ENCODE measurements at regions not wholly inside any gene's neighbourhood (a gene's known extent, or its start where the extent isn't known, plus 50 kb on each side); places are given as distances from the start of the nearest gene placed in this dataset.
A peak's percentile ranks its signal among the peaks of the same experiment; 100 is the strongest.

DNA sequence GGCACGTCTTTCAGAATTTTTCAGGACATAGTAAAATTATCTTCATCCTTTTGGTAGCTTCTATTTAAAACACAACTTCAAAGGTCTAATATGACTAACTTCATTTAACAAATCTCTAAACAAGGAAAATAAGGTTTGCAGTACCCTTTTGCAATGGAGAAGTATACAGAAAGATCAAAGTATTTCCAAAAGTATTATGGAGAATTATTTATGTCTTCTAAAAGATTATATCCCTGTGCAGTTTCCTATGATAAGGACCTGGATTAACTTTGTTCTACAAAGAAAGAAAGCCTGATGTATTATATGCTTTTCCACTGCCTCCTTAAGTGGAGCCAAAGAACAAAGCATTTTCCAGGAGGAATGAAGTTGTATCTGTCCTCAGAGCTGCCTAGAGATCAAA lies 353.0 kb upstream of the RUNX1 start:
- no peak for TF ChIP-seq CTCF (IDR thresholded peaks at IDR 0.05; ENCODE audit: borderline replicate concordance)
- no peak overlapping the region for H3K4me3 ChIP-seq
- H3K4me1 ChIP-seq: no peaks in the 10 kb centered on the region
- H3K27ac ChIP-seq (replicated peaks): no peak overlapping the region
- no peak for DNase-seq
- H3K36me3 ChIP-seq: no peaks in the 10 kb centered on the region
- H3K27me3 ChIP-seq (ENCODE audit: low read depth): peaks cover 69% of the 10 kb centered on the region
- intact Hi-C loops (cut with micrococcal nuclease): no loop called here
- H3K9me3 ChIP-seq (replicated peaks): no peaks in the 10 kb centered on the region

- H3K27me3 ChIP-seq (ENCODE audit: low read depth): peaks cover 69% of the 10 kb centered on the region
- H3K4me3 ChIP-seq: no peak overlapping the region
- H3K9me3 ChIP-seq (replicated peaks): no peaks in the 10 kb centered on the region
- intact Hi-C loops (cut with micrococcal nuclease): no loop called here
- TF ChIP-seq CTCF (IDR thresholded peaks at IDR 0.05; ENCODE audit: borderline replicate concordance): no peak
- no peaks in the 10 kb centered on the region for H3K4me1 ChIP-seq
- no peak for DNase-seq
- H3K36me3 ChIP-seq: no peaks in the 10 kb centered on the region
- H3K27ac ChIP-seq (replicated peaks): no peak overlapping the region
These were observed 352.4 kb upstream of the RUNX1 start for GRCh38 chr21:35401476-35401875.

DNA sequence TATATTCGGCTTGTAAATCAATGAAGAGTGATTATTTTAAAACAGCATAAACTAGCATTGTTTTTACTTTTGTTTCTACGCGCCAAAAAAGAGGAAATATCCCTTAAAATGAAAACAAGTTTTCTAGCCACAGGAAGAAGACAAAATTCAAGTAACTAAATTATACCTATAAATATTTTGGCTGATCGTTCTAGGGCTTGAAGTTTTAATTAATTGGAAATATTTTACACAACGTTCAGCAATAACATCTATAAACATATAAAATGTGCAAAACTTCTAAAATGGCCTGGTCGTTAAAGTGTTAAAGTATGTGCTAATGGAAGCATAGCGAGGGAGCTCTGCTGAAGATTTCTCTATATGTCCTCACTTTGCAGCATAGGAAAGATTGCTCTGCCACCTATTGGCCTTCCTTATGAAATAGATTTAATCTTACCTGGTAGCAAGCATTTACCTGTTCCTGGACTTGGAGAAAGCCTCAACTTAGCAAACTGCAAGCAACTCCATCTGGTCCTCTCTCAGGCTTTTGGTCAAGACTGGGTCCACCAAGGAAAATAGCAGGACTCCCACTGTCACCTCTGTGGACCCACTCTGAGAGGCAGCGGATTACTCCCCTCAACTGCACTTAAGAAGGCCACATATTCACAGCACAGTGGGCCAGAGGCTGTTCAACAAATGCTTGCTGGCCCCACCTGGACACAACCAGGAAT lies 351.3 kb upstream of the RUNX1 start:
- no peaks in the 10 kb centered on the region for H3K36me3 ChIP-seq
- H3K4me3 ChIP-seq: no peak overlapping the region
- no peaks in the 10 kb centered on the region for H3K4me1 ChIP-seq
- DNase-seq: no peak
- peaks cover 66% of the 10 kb centered on the region for H3K27me3 ChIP-seq (ENCODE audit: low read depth)
- TF ChIP-seq CTCF (IDR thresholded peaks at IDR 0.05; ENCODE audit: borderline replicate concordance): peak; percentile 59
- no peak overlapping the region for H3K27ac ChIP-seq (replicated peaks)
- intact Hi-C loops (cut with micrococcal nuclease): no loop called here
- H3K9me3 ChIP-seq (replicated peaks): no peaks in the 10 kb centered on the region

- Histone ChIP-seq H3K27ac (replicated peaks) (no peak overlapping the region), H3K36me3 (no peaks in the 10 kb centered on the region), H3K4me1 (no peaks in the 10 kb centered on the region), H3K27me3 (ENCODE audit: low read depth) (peaks cover 64% of the 10 kb centered on the region), H3K9me3 (replicated peaks) (no peaks in the 10 kb centered on the region), H3K4me3 (no peak overlapping the region)
- intact Hi-C loops (cut with micrococcal nuclease): no loop called here
- TF ChIP-seq CTCF (IDR thresholded peaks at IDR 0.05; ENCODE audit: borderline replicate concordance): no peak
- DNase-seq: no peak
These were observed 350.6 kb upstream of the RUNX1 start for GRCh38 chr21:35399706-35400105.

GRCh38 chr21:35399002-35399530 lies 350.0 kb upstream of the RUNX1 start:
- no peak for TF ChIP-seq CTCF (IDR thresholded peaks at IDR 0.05; ENCODE audit: borderline replicate concordance)
- no peak overlapping the region for H3K27ac ChIP-seq (replicated peaks)
- no peak overlapping the region for H3K4me3 ChIP-seq
- DNase-seq: no peak
- H3K9me3 ChIP-seq (replicated peaks): no peaks in the 10 kb centered on the region
- no peaks in the 10 kb centered on the region for H3K4me1 ChIP-seq
- peaks cover 64% of the 10 kb centered on the region for H3K27me3 ChIP-seq (ENCODE audit: low read depth)
- H3K36me3 ChIP-seq: no peaks in the 10 kb centered on the region
- intact Hi-C loops (cut with micrococcal nuclease): no loop called here

Data from left ventricle myocardium inferior (tissue), 1 donor.